ENCODE measurements at regions not wholly inside any gene's neighbourhood (a gene's known extent, or its start where the extent isn't known, plus 50 kb on each side); places are given as distances from the start of the nearest gene placed in this dataset.
A peak's percentile ranks its signal among the peaks of the same experiment; 100 is the strongest.

DNA sequence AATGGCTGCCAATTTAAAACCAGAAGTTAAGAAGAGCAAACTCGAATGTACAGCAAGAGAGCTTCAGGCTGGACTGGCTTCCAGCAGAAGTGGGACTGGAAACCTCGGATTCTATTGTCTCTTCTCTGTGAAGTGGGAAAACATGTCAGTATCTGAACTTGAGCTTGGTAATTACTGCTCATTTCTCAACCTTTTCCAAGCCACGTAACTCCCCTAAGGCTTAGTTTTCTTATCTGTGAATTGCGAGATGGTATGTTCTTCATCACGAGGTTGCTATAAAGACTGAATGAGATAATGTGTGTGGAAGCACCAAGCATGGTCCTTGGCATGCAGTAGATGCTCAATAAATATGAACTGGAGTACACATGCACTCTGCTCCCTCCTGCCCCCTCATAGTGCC is 259.4 kb upstream of the SPRED2 start:
- ChIA-PET POLR2A (no interaction called here), CTCF (no interaction called here)
- Mint-ChIP-seq H3K36me3 (ENCODE audit: low read depth) (no peaks in the 10 kb centered on the region), H3K27ac (no peak overlapping the region), H3K4me1 (no peaks in the 10 kb centered on the region), H3K4me3 (no peak overlapping the region), H3K27me3 (peaks cover 7% of the 10 kb centered on the region), H3K9me3 (no peaks in the 10 kb centered on the region)
- DNase-seq = no peak

DNA sequence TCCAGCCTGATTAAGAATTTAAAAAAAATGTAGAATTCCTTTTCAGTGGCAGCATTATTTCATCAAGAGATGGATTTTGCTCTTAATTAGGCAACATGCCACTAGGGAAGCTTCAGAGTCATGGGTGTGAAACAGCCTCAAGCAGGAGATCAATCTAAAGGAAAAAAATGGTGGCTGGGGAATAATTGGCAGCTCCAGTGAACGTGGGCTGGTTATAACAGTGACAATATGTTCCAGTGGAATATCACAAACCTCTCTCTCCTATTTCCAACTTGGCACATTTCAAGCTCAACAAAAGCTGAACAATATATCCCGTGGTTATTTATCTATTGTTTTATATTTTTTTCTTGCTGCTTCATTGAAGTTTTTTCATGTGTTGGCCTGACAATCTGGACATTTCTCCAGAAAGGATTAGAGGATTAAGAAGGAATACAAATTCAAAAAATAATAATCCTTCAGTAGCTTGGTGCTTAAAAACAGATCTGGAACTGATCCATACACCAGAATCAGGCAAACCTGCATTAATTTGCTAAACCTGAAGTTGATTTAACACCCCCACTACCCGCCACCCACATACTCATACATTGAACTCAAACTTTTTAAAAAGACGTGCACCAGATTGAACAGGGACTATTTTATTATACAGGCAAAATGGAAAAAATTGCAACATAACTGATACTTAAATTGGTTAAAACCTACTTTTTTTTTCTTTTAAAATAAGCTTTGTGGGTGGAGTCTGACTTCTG is 255.9 kb upstream of the SPRED2 start:
- ChIA-PET POLR2A (no interaction called here), CTCF (interaction anchor here (0.7 kb wide), 1 partner anchor 25 kb away, joined by 3 read pairs; no protein-coding TSS in a partner anchor)
- H3K36me3 Mint-ChIP-seq (ENCODE audit: low read depth) = no peaks in the 10 kb centered on the region
- no peaks in the 10 kb centered on the region for H3K4me1 Mint-ChIP-seq
- DNase-seq = no peak
- no peak overlapping the region for H3K27ac Mint-ChIP-seq
- H3K27me3 Mint-ChIP-seq = peaks cover 9% of the 10 kb centered on the region
- H3K4me3 Mint-ChIP-seq = no peak overlapping the region
- H3K9me3 Mint-ChIP-seq = no peaks in the 10 kb centered on the region

DNA sequence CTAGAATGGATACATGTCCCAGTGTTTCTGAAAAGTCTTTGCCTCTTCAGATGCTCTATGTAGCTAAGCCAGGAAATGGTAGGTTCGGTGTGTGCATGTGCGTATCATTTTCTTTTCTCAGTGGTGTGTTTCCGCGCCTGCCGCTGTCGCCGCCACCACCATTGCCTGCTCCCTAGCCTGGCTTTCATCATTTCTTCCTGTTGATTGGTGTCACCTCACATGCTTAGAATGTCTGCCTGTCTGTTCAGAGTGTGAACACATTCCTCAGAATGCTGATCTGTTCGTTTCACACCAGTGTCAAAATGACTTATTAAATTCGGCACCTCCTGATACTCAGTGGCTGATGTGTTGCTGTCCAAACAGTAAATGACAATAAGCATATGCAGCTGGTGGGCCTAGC is 255.2 kb upstream of the SPRED2 start:
- POLR2A ChIA-PET = no interaction called here
- Mint-ChIP-seq H3K4me3 (no peak overlapping the region), H3K36me3 (ENCODE audit: low read depth) (no peaks in the 10 kb centered on the region), H3K9me3 (no peaks in the 10 kb centered on the region), H3K4me1 (no peaks in the 10 kb centered on the region), H3K27ac (no peak overlapping the region), H3K27me3 (peaks cover 11% of the 10 kb centered on the region)
- CTCF ChIA-PET = no interaction called here
- DNase-seq = no peak

DNA sequence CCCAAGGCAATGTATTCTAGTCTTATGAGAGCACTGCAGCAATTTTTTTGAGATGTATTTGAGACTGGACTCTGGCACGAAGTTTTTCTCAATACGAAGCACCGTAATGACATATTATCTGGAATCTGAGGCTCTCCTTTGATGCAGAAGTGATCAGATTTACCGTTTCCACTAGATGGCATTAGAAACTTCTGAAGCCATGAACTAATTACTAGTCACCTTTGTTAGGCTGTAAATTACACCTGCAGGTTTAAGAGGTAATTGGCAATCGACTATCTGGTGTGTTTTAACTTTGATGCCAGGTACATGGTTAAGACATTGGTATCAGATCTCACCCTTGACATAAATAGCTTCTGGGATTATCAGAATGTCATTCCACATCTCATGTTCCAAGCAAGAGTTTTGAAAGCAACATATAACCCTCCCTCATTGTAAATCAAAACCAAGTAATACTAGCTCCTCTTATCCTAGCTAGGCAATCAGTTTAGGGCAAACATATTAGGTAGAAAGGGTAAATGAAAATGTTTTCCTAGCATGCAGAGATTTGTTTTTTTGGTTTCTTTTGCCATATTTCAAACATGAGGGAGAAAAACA is 254.6 kb upstream of the SPRED2 start:
- H3K27me3 Mint-ChIP-seq = peaks cover 11% of the 10 kb centered on the region
- no peaks in the 10 kb centered on the region for H3K4me1 Mint-ChIP-seq
- ChIA-PET CTCF (no interaction called here), POLR2A (interaction anchor here (0.5 kb wide), 1 partner anchor 18 kb away, joined by 3 read pairs; no protein-coding TSS in a partner anchor)
- no peak overlapping the region for H3K4me3 Mint-ChIP-seq
- no peaks in the 10 kb centered on the region for H3K36me3 Mint-ChIP-seq (ENCODE audit: low read depth)
- DNase-seq = no peak
- H3K9me3 Mint-ChIP-seq = no peaks in the 10 kb centered on the region
- no peak overlapping the region for H3K27ac Mint-ChIP-seq

DNA sequence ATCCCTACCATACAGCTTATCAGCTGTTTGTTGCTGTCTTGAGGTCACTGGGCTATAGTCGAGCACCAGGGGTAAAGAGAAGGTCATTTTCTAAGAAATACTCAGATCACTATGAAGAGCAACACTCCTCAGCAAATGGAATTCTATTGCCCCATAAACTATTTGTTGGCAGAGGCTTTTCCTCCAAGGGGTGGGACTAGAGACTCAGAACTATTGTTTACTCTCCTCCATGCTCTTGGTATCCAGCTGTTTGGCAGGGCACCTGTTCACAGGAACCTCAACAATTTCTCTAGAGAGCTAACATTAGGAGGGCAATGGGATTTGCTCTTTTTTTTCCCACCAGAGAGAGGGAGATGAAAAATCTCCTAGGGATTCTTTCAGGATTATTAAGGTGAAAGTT is 249.1 kb upstream of the SPRED2 start:
- Mint-ChIP-seq H3K9me3 (no peaks in the 10 kb centered on the region), H3K4me3 (no peak overlapping the region), H3K27me3 (peaks cover 10% of the 10 kb centered on the region), H3K4me1 (no peaks in the 10 kb centered on the region), H3K27ac (no peak overlapping the region), H3K36me3 (ENCODE audit: low read depth) (no peaks in the 10 kb centered on the region)
- CTCF ChIA-PET = no interaction called here
- POLR2A ChIA-PET = no interaction called here
- DNase-seq = no peak

DNA sequence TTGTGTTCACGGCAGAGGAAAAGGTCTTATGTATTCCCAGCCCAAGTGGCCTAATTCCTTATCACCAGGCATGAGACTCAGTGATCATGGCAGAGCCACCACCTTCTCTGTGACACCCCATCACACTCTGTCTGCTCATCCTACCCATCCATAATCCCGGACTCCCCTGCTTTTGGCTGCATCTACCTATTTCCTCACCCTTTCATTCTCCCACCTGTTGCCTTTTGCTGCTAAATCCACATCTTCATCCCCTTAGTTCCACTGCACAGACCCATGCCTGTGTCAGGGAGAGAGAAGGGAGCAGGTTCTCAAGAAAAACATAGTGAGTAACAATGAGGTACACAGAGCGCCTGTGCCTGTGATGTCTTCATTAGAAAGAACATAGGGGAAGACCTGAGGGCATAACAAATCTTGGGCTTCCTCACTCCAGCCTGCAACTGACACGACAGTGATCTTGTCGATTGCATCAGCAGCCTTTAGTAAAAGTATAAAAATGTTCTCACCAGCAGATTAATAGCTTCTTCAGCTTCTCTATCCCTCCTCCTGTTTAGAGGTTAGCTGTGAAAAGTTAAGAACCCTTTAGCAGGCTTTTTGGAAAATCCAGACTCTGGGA is 246.5 kb upstream of the SPRED2 start:
- Mint-ChIP-seq H3K4me1 (no peaks in the 10 kb centered on the region), H3K27ac (no peak overlapping the region), H3K4me3 (no peak overlapping the region), H3K9me3 (peaks cover 10% of the 10 kb centered on the region), H3K36me3 (ENCODE audit: low read depth) (no peaks in the 10 kb centered on the region), H3K27me3 (peaks cover 18% of the 10 kb centered on the region)
- CTCF ChIA-PET = no interaction called here
- DNase-seq = no peak
- POLR2A ChIA-PET = no interaction called here

DNA sequence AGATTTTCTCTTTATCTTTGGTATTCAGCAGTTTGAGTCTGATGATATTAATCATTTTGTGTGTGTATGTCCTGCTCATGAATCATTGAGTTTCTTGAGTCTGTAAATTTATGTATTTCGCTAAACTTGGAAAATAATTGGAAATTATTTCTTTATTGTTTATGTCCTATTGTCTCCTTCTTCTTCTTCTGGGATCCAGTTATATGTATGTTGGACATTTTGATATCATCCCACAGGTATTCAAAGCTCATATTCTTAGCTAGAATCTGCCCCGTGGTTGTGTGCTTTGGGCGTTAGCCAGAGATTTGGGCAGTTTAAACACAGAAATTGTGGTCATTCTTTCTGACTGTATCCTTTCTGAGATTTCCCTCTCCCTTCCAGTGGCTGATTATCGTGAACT is 243.0 kb upstream of the SPRED2 start:
- Mint-ChIP-seq H3K4me1 (no peaks in the 10 kb centered on the region), H3K36me3 (ENCODE audit: low read depth) (no peaks in the 10 kb centered on the region), H3K27me3 (peaks cover 12% of the 10 kb centered on the region), H3K9me3 (peaks cover 10% of the 10 kb centered on the region), H3K4me3 (no peak overlapping the region), H3K27ac (no peak overlapping the region)
- ChIA-PET POLR2A (no interaction called here), CTCF (no interaction called here)
- no peak for DNase-seq

DNA sequence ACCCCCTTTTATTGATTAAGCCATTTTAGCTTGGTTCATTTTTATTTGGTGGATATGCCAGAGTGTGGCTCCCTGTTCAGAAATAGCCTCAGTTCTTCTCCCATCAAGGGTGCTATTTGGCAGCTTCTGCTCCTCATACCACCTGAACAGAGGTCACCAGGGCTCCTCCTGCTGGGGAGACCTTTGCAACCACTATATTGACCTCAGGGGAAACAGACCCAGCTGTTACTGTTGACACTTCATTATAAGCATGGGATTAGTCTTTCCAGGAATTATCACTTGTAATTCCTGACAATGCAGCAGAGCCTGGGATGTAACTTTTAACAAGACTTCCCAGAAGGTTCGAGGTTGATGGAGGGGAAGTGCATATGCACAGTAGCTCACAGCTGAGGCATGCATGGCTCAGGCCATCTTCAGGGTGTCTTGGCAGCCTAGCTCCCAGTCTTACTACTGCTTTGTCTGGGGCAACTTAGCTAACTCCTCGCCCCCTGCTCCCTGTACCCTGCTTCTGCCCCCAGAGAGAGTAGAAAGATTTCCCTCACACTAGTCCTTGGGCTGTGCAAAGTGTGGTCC is 239.4 kb upstream of the SPRED2 start:
- POLR2A ChIA-PET = no interaction called here
- no peak for DNase-seq
- Mint-ChIP-seq H3K9me3 (peaks cover 17% of the 10 kb centered on the region), H3K4me1 (no peaks in the 10 kb centered on the region), H3K27ac (no peak overlapping the region), H3K27me3 (peaks cover 12% of the 10 kb centered on the region), H3K4me3 (no peak overlapping the region), H3K36me3 (ENCODE audit: low read depth) (no peaks in the 10 kb centered on the region)
- CTCF ChIA-PET = no interaction called here

DNA sequence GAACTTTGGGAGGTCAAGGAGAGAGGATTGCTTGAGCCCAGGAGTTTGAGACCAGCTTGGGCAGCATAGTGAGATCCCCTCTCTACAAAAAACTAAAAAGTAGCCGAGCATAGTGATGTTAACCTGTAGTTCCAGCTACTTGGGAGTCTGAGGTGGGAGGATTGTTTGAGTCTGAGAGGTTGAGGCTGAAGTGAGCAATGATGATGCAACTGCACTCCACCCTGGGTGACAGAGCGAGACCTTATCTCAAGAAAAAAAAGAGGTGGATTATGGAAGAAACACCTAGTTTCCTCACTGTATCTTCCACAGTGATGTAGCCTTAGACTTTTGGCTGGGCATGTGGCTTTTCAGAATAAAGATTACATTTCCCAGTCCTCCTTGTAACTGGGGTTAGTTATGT is 237.2 kb upstream of the SPRED2 start:
- H3K4me3 Mint-ChIP-seq = no peak overlapping the region
- peak overlapping the region; percentile 34 for H3K27ac Mint-ChIP-seq
- peaks cover 7% of the 10 kb centered on the region for H3K4me1 Mint-ChIP-seq
- CTCF ChIA-PET = no interaction called here
- POLR2A ChIA-PET = interaction anchor here (0.7 kb wide), 1 partner anchor 17 kb away, joined by 3 read pairs; no protein-coding TSS in a partner anchor
- peaks cover 7% of the 10 kb centered on the region for H3K9me3 Mint-ChIP-seq
- DNase-seq = no peak
- H3K27me3 Mint-ChIP-seq = peaks cover 4% of the 10 kb centered on the region
- H3K36me3 Mint-ChIP-seq (ENCODE audit: low read depth) = no peaks in the 10 kb centered on the region

DNA sequence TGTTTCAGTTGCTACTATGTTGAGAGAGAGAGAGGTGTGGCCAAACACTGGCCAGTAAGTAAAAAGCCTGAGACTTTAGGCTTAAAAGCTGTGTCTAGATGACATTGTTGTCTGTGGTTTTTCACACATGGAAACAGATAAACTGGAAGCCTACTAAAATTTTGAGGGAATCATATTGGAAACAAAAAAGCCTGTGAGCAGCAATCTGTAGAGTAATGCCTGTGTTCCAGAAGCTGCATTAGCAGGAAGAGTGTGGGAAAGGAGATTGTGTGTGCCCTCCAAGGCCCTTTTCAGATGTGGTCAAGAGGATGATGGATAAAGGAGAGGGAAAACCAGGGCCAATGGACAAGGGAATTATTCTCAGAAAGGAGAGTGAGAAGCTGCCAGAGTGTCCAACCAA is 236.3 kb upstream of the SPRED2 start:
- H3K27ac Mint-ChIP-seq = no peak overlapping the region
- ChIA-PET POLR2A (interaction anchor here (0.7 kb wide), 1 partner anchor 18 kb away, joined by 3 read pairs; no protein-coding TSS in a partner anchor), CTCF (no interaction called here)
- H3K4me1 Mint-ChIP-seq = peaks cover 7% of the 10 kb centered on the region
- no peak overlapping the region for H3K4me3 Mint-ChIP-seq
- H3K27me3 Mint-ChIP-seq = peaks cover 4% of the 10 kb centered on the region
- no peaks in the 10 kb centered on the region for H3K36me3 Mint-ChIP-seq (ENCODE audit: low read depth)
- no peak for DNase-seq
- H3K9me3 Mint-ChIP-seq = peaks cover 7% of the 10 kb centered on the region

DNA sequence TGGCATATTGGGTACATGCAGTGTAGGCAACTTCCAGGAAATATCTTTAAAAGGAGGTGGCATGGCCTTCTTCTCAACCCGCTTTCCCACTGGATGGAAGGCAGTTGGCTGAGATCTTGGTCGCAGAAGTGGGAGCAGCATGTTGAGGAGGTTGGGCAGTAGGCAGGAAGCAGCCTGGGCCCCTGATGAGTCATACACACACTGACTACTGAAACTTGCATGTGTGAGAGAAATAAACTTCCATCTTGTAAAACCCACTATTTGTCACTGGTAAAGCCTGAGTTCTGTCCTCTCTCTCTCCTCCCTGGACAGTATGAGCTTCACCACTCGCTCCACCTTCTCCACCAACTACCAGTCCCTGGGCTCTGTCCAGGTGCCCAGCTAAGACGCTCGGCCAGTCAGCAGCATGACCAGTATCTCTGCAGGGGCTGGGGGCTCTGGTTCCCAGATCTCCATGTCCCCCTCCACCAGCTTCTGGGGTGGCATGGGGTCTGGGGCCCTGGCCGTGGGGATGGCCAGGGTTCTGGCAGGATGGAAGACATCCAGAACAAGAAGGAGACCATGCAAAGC is 233.8 kb upstream of the SPRED2 start:
- CTCF ChIA-PET = no interaction called here
- Mint-ChIP-seq H3K9me3 (peaks cover 7% of the 10 kb centered on the region), H3K4me3 (no peak overlapping the region), H3K27ac (no peak overlapping the region), H3K27me3 (peaks cover under 1% of the 10 kb centered on the region), H3K36me3 (ENCODE audit: low read depth) (no peaks in the 10 kb centered on the region), H3K4me1 (peaks cover 7% of the 10 kb centered on the region)
- no peak for DNase-seq
- POLR2A ChIA-PET = no interaction called here

DNA sequence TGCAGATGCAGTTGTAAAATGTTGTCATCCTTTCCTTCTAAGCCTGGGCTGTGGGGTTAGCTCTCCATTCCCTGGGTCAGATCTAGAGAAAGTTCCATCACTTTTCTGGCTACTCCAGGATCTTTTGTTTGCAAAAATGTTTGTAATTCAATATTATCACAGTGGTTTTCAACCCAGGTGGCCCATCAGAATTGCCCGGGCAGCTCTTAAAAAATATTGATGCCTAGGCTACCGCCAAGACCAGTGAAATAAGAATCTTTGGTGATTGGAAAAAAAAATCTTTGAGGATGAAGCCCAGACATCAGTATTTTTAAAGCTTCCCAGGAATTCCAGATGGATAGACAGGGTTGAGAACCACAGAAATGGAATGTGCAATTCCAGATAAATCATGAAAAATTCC is 232.5 kb upstream of the SPRED2 start:
- CTCF ChIA-PET = no interaction called here
- H3K9me3 Mint-ChIP-seq = peaks cover 7% of the 10 kb centered on the region
- POLR2A ChIA-PET = no interaction called here
- DNase-seq = no peak
- no peaks in the 10 kb centered on the region for H3K36me3 Mint-ChIP-seq (ENCODE audit: low read depth)
- no peak overlapping the region for H3K4me3 Mint-ChIP-seq
- peaks cover 7% of the 10 kb centered on the region for H3K4me1 Mint-ChIP-seq
- H3K27me3 Mint-ChIP-seq = no peaks in the 10 kb centered on the region
- no peak overlapping the region for H3K27ac Mint-ChIP-seq

DNA sequence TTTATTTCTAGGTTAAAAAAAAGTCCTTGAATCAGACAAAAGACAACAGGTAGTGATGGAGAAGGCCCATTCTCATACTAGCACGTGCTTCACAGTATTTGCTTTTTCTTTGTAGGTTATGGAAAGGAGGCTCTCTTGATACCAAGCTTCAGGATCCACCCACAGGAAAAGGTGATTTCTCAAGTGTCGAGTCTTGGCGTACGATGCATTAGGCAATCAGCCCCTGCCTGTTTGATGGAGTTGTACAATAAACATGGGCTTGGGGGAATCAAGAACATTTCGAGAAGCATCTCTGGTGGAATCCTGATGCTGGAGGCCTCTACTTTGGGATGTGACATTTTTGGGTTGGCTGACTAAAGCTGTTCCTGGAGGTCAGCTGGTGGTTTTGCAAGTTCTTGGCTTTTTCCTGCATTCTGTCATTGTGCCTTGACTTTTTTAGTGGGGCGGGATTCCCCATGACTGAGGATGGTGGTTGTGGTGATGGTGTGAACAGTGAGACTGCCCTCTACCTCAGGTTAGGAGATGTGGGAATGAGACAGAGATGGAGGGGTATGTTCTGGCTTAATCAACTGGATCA is 231.5 kb upstream of the SPRED2 start:
- Mint-ChIP-seq H3K27ac (no peak overlapping the region), H3K4me1 (peaks cover 7% of the 10 kb centered on the region), H3K27me3 (no peaks in the 10 kb centered on the region), H3K4me3 (no peak overlapping the region), H3K36me3 (ENCODE audit: low read depth) (no peaks in the 10 kb centered on the region), H3K9me3 (peaks cover 7% of the 10 kb centered on the region)
- DNase-seq = no peak
- ChIA-PET POLR2A (no interaction called here), CTCF (no interaction called here)

Data from activated CD4-positive, alpha-beta T cell treated with anti-CD3 and anti-CD28 coated beads, Interleukin-2, amount 10 ng/mL, durations not matched to agents 7 days and 5 days (primary cell).